HepG2 (cell line): ENCODE measurements at regions not wholly inside any gene's neighbourhood (a gene's known extent, or its start where the extent isn't known, plus 50 kb on each side); places are given as distances from the start of the nearest gene placed in this dataset.

Experiments used
- ATAC-seq: fragments of 200-7000 bp; cut with Tn5 transposase; 3 replicates; pipeline ENCODE4 v1.9.1; 2020; ENCODE audit warnings: mild to moderate bottlenecking, moderate library complexity
- BruUV-seq: library from RNA; stranded (reverse); fragments of 400-500 nt; replicated peaks from 2 replicates; lab custom pipeline; 2021; lab: Mats Ljungman, UMichigan
- CTCF ChIA-PET: fragments of 300-600 bp; formaldehyde crosslinking; extraction: SDS; loops from one replicate; lab custom pipeline; 2021; ENCODE audit warnings: low total read pairs, inconsistent platforms, low intra/inter-chr PET ratio; lab: Yijun Ruan, JAX
- POLR2A ChIA-PET: fragments of 350-600 bp; sonication (Branson Sonifier 250); formaldehyde crosslinking; loops from one replicate; lab custom pipeline; 2020; ENCODE audit warnings: antibody characterized with exemption, inconsistent platforms; lab: Yijun Ruan, JAX
- DNase-seq: peaks from one replicate; pipeline ENCODE4 v3.0.0-alpha.2; 2015; ENCODE audit warnings: low spot score
- FAIRE-seq: peaks from 3 replicates; lab custom pipeline; 2011; peaks lifted over from hg19 to GRCh38; lab: Jason Lieb, UNC
- H2AFZ ChIP-seq: one replicate; pipeline ENCODE4 v1.6.1; 2011; ENCODE audit warnings: low read length, inconsistent platforms
- H3K27ac ChIP-seq: fragments of 300-600 bp; 3 replicates; pipeline ENCODE4 v1.8.0; 2011; ENCODE audit warnings: mixed run types, mild to moderate bottlenecking, mixed read lengths, low read length, inconsistent platforms; ENCODE audit not compliant: insufficient read depth; ENCODE audit errors: extremely low read length
- H3K27me3 ChIP-seq, 2 experiments: fragments of 200-600 bp in 1 of 2; 2 replicates in 1 of 2; 3 replicates in 1 of 2; pipeline versions ENCODE4 v1.6.0 to v1.8.0; 2011; ENCODE audit warnings: low read length in 2 of 2, mild to moderate bottlenecking in 2 of 2, moderate library complexity in 2 of 2, inconsistent platforms in 1 of 2; ENCODE audit not compliant: insufficient read depth in 2 of 2, control insufficient read depth in 1 of 2
- H3K36me3 ChIP-seq, 2 experiments: fragments of 200-600 bp in 1 of 2; replicated peaks in 1 of 2; 2 replicates in 1 of 2; 3 replicates in 1 of 2; pipeline versions ENCODE4 v1.5.1 to v1.8.0; 2011; ENCODE audit warnings: low read length in 2 of 2, inconsistent platforms in 1 of 2; ENCODE audit not compliant: insufficient read depth in 2 of 2, control insufficient read depth in 1 of 2
- H3K4me1 ChIP-seq: 2 replicates; pipeline ENCODE4 v1.5.1; 2012; ENCODE audit warnings: low read length, inconsistent platforms; ENCODE audit not compliant: insufficient read depth
- H3K4me2 ChIP-seq: 2 replicates; pipeline ENCODE4 v1.6.0; 2011; ENCODE audit warnings: low read depth, low read length, inconsistent platforms
- H3K4me3 ChIP-seq, 3 experiments: fragments of 200-600 bp in 1 of 3; sonication (generic), shearing (Covaris generic) in 1 of 3; replicated peaks in 1 of 3; 2 replicates each; pipeline ENCODE4 v1.5.1; 2011 to 2016; ENCODE audit warnings: low read length in 3 of 3, inconsistent platforms in 2 of 3, low read depth in 2 of 3, mild to moderate bottlenecking in 2 of 3, control low read depth in 1 of 3, mixed read lengths in 1 of 3; ENCODE audit not compliant: insufficient read depth in 1 of 3
- H3K79me2 ChIP-seq: one replicate; pipeline ENCODE4 v1.6.1; 2011; ENCODE audit warnings: low read length, inconsistent platforms; ENCODE audit not compliant: insufficient read depth
- H3K9ac ChIP-seq: 2 replicates; pipeline ENCODE4 v1.6.0; 2011; ENCODE audit warnings: mild to moderate bottlenecking, low read depth, low read length, inconsistent platforms; ENCODE audit not compliant: insufficient read depth
- H3K9me3 ChIP-seq: 2 replicates; pipeline ENCODE4 v1.5.1; 2012; ENCODE audit warnings: mild to moderate bottlenecking, low read length
- H4K20me1 ChIP-seq: 2 replicates; pipeline ENCODE4 v1.6.0; 2011; ENCODE audit warnings: inconsistent platforms, mild to moderate bottlenecking, low read length, moderate library complexity; ENCODE audit not compliant: insufficient read depth
- HMG20A ChIP-seq: IDR thresholded peaks from 2 replicates; pipeline ENCODE4 v1.6.1; 2016; ENCODE audit warnings: borderline replicate concordance
- MAF1 ChIP-seq: sonication (generic); formaldehyde crosslinking; IDR thresholded peaks from 2 replicates; pipeline ENCODE4 v1.5.0; 2020; ENCODE audit warnings: missing genetic modification reagents, borderline replicate concordance
- NR2F1 ChIP-seq, 2 experiments: fragments of 450-650 bp in 1 of 2; formaldehyde crosslinking in 1 of 2; IDR thresholded peaks; 2 replicates each; pipeline versions ENCODE4 v1.5.0 to v1.6.1; 2016 to 2020; ENCODE audit warnings: mild to moderate bottlenecking in 1 of 2, missing compliant biosample characterization in 1 of 2, missing genetic modification reagents in 1 of 2, moderate library complexity in 1 of 2
- PRPF4 ChIP-seq: fragments of 200-400 bp; formaldehyde crosslinking; IDR thresholded peaks from 2 replicates; pipeline ENCODE4 v1.6.1; 2016; ENCODE audit warnings: low read length, low read depth; ENCODE audit not compliant: poor library complexity, severe bottlenecking
- ZNF350 ChIP-seq: sonication (generic); formaldehyde crosslinking; IDR thresholded peaks from 2 replicates; pipeline ENCODE4 v1.4.0; 2020; ENCODE audit warnings: mild to moderate bottlenecking, low read depth, missing genetic modification reagents, borderline replicate concordance
- ZNF605 ChIP-seq: sonication (generic); formaldehyde crosslinking; IDR thresholded peaks from 2 replicates; pipeline ENCODE4 v1.8.0; 2022; ENCODE audit warnings: mild to moderate bottlenecking, missing genetic modification reagents
- WGBS: methylation state at CpG from one replicate; pipeline ENCODE4 v1.1.6; 2017; ENCODE audit warnings: low lambda C conversion rate; 5-methylcytosine and 5-hydroxymethylcytosine counted together
- in situ Hi-C: cut with HindIII; loops from 2 replicates; pipeline ENCODE4 v1.10.0; 2017; ENCODE audit warnings: low pct_unique_long_range_greater_than_20kb; ENCODE audit not compliant: extremely low pct_ligation_motif_present
- intact Hi-C: fragments of 100-400 bp; cut with micrococcal nuclease; formaldehyde crosslinking; loops from one replicate; pipeline ENCODE4 v1.10.0; 2022; ENCODE audit not compliant: unreplicated experiment
- TF ChIP-seq, protein P1 (sequence below): sonication (generic); formaldehyde crosslinking; IDR thresholded peaks from 2 replicates; pipeline ENCODE4 v1.4.0; 2020; ENCODE audit warnings: missing genetic modification reagents, borderline replicate concordance
- TF ChIP-seq, protein P2 (sequence below): sonication (generic); formaldehyde crosslinking; IDR thresholded peaks from 2 replicates; pipeline ENCODE4 v1.4.0; 2020; ENCODE audit warnings: missing genetic modification reagents

DNA sequence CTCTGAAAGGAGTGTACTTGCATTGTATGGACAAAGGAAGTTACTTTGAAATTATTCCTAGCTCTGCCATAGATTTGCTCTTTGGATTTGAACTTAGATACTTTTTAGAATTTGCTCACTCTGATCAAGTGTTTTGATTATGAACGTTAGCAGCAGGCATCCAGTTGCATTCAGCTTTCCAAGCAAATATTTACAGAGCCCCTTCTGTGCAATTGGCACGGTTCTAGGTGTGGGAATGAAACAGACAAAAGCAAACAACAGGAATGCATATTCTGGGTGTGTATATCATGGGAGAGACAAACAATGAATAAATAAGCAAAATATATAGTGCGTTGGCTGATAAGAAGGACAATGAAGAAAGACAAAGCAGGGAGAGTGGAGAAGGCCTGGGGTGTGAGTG, 125.5 kb upstream of the ADAMTS9 start (continued):
- no peak for TF ChIP-seq NR2F1 (CRISPR knock-in tag; IDR thresholded peaks at IDR 0.05)

DNA sequence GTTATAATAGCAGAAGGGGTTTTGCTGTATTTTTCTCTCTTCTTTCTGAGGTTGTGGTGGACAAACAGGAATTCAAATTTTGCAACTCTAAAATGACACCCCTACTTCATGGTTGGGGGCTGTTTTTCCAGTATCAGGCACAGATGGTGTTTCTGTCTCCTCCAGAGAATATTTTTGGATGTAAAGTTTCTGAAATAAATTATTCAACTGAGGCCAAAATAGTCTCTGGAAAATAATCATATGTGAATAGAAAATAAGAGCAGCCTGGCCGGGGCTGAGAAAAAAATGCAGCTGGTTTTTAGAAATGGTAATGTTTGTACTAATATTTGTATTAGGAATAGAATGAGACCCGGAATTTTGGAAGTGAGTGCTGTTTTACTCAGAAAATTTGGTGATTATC, 121.3 kb upstream of the ADAMTS9 start:
- no peak for DNase-seq
- H3K27ac ChIP-seq: no peak overlapping the region
- ChIA-PET POLR2A (no interaction called here), CTCF (no interaction called here)
- no peaks in the 10 kb centered on the region for H3K4me1 ChIP-seq
- H3K4me2 ChIP-seq: no peak overlapping the region
- H4K20me1 ChIP-seq: no peaks in the 10 kb centered on the region
- no peaks in the 10 kb centered on the region for H3K79me2 ChIP-seq
- intact Hi-C loops (no loop called here), in situ Hi-C loops (no loop called here)
- TF ChIP-seq, protein P1, sequence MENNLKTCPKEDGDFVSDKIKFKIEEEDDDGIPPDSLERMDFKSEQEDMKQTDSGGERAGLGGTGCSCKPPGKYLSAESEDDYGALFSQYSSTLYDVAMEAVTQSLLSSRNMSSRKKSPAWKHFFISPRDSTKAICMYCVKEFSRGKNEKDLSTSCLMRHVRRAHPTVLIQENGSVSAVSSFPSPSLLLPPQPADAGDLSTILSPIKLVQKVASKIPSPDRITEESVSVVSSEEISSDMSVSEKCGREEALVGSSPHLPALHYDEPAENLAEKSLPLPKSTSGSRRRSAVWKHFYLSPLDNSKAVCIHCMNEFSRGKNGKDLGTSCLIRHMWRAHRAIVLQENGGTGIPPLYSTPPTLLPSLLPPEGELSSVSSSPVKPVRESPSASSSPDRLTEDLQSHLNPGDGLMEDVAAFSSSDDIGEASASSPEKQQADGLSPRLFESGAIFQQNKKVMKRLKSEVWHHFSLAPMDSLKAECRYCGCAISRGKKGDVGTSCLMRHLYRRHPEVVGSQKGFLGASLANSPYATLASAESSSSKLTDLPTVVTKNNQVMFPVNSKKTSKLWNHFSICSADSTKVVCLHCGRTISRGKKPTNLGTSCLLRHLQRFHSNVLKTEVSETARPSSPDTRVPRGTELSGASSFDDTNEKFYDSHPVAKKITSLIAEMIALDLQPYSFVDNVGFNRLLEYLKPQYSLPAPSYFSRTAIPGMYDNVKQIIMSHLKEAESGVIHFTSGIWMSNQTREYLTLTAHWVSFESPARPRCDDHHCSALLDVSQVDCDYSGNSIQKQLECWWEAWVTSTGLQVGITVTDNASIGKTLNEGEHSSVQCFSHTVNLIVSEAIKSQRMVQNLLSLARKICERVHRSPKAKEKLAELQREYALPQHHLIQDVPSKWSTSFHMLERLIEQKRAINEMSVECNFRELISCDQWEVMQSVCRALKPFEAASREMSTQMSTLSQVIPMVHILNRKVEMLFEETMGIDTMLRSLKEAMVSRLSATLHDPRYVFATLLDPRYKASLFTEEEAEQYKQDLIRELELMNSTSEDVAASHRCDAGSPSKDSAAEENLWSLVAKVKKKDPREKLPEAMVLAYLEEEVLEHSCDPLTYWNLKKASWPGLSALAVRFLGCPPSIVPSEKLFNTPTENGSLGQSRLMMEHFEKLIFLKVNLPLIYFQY (CRISPR knock-in tag): no peak
- TF ChIP-seq MAF1 (CRISPR knock-in tag) (no peak), PRPF4 (no peak), HMG20A (no peak), ZNF605 (CRISPR knock-in tag) (no peak), ZNF350 (CRISPR knock-in tag) (no peak)
- TF ChIP-seq, protein P2, sequence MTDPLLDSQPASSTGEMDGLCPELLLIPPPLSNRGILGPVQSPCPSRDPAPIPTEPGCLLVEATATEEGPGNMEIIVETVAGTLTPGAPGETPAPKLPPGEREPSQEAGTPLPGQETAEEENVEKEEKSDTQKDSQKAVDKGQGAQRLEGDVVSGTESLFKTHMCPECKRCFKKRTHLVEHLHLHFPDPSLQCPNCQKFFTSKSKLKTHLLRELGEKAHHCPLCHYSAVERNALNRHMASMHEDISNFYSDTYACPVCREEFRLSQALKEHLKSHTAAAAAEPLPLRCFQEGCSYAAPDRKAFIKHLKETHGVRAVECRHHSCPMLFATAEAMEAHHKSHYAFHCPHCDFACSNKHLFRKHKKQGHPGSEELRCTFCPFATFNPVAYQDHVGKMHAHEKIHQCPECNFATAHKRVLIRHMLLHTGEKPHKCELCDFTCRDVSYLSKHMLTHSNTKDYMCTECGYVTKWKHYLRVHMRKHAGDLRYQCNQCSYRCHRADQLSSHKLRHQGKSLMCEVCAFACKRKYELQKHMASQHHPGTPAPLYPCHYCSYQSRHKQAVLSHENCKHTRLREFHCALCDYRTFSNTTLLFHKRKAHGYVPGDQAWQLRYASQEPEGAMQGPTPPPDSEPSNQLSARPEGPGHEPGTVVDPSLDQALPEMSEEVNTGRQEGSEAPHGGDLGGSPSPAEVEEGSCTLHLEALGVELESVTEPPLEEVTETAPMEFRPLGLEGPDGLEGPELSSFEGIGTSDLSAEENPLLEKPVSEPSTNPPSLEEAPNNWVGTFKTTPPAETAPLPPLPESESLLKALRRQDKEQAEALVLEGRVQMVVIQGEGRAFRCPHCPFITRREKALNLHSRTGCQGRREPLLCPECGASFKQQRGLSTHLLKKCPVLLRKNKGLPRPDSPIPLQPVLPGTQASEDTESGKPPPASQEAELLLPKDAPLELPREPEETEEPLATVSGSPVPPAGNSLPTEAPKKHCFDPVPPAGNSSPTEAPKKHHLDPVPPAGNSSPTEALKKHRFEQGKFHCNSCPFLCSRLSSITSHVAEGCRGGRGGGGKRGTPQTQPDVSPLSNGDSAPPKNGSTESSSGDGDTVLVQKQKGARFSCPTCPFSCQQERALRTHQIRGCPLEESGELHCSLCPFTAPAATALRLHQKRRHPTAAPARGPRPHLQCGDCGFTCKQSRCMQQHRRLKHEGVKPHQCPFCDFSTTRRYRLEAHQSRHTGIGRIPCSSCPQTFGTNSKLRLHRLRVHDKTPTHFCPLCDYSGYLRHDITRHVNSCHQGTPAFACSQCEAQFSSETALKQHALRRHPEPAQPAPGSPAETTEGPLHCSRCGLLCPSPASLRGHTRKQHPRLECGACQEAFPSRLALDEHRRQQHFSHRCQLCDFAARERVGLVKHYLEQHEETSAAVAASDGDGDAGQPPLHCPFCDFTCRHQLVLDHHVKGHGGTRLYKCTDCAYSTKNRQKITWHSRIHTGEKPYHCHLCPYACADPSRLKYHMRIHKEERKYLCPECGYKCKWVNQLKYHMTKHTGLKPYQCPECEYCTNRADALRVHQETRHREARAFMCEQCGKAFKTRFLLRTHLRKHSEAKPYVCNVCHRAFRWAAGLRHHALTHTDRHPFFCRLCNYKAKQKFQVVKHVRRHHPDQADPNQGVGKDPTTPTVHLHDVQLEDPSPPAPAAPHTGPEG (CRISPR knock-in tag): no peak
- no peaks in the 10 kb centered on the region for H3K27me3 ChIP-seq
- H3K9me3 ChIP-seq: no peaks in the 10 kb centered on the region
- H2AFZ ChIP-seq: no peak overlapping the region
- FAIRE-seq: no peak
- no peak for ATAC-seq
- WGBS: 0% methylated on average over 2 of the region's 2 CpGs
- no peaks in the 10 kb centered on the region for H3K36me3 ChIP-seq
- H3K4me3 ChIP-seq: no peak overlapping the region
- no TSS peak for BruUV-seq
- no peak overlapping the region for H3K9ac ChIP-seq
